Breast epithelium (tissue), 4 donors: ENCODE measurements at regions not wholly inside any gene's neighbourhood (a gene's known extent, or its start where the extent isn't known, plus 50 kb on each side); places are given as distances from the start of the nearest gene placed in this dataset.

ENCODE experiments used
- DNase-seq, 2 donors: peaks; one replicate each; pipeline ENCODE4 v3.0.0-alpha.2; 2019; ENCODE audit warnings: low spot score in 2 of 2
- H3K27ac ChIP-seq, 2 donors: fragments of 200-600 bp; sonication (generic) in 1 of 2; one replicate each; pipeline ENCODE4 v1.5.1; 2016 to 2019; ENCODE audit warnings: mild to moderate bottlenecking in 1 of 2
- H3K27me3 ChIP-seq, 2 donors: fragments of 200-600 bp; sonication (generic) in 1 of 2; one replicate each; pipeline versions ENCODE4 v1.5.1 to v1.6.0; 2017 to 2019; ENCODE audit warnings: control low read depth in 1 of 2, mild to moderate bottlenecking in 1 of 2
- H3K36me3 ChIP-seq: fragments of 200-600 bp; one replicate; pipeline ENCODE4 v1.5.1; 2019
- H3K4me1 ChIP-seq, 2 donors: fragments of 200-600 bp; sonication (generic); one replicate each; pipeline ENCODE4 v1.5.1; 2016 to 2019; ENCODE audit warnings: control low read depth in 1 of 2
- H3K4me3 ChIP-seq, 3 donors: fragments of 200-600 bp; sonication (generic); 1 replicate in 2 of 3; 2 replicates in 1 of 3; pipeline ENCODE4 v1.5.1; 2016 to 2019; ENCODE audit warnings: mild to moderate bottlenecking in 3 of 3, moderate library complexity in 2 of 3
- H3K9me3 ChIP-seq, 2 donors: fragments of 200-600 bp; sonication (generic) in 1 of 2; one replicate each; pipeline ENCODE4 v1.5.1; 2016 to 2019; ENCODE audit warnings: control low read depth in 1 of 2
- POLR2A ChIP-seq: fragments of 450-650 bp; IDR thresholded peaks from one replicate; pipeline ENCODE4 v1.6.1; 2016; ENCODE audit warnings: antibody characterized with exemption, mild to moderate bottlenecking, moderate library complexity
- POLR2AphosphoS5 ChIP-seq, 3 donors: sonication (generic); formaldehyde crosslinking; IDR thresholded peaks; one replicate each; pipeline ENCODE4 v1.6.1; 2017; ENCODE audit warnings: antibody characterized with exemption in 3 of 3
- intact Hi-C: fragments of 100-400 bp; cut with DNase I; formaldehyde crosslinking; loops from one replicate; pipeline ENCODE4 v1.15.1; 2023; ENCODE audit warnings: low total_unique reads
- TF ChIP-seq, protein P1 (sequence below), 3 donors: fragments of 450-650 bp; IDR thresholded peaks; one replicate each; pipeline ENCODE4 v1.5.1; 2016 to 2017; ENCODE audit warnings: antibody characterized with exemption in 3 of 3, mild to moderate bottlenecking in 3 of 3, moderate library complexity in 3 of 3

DNA sequence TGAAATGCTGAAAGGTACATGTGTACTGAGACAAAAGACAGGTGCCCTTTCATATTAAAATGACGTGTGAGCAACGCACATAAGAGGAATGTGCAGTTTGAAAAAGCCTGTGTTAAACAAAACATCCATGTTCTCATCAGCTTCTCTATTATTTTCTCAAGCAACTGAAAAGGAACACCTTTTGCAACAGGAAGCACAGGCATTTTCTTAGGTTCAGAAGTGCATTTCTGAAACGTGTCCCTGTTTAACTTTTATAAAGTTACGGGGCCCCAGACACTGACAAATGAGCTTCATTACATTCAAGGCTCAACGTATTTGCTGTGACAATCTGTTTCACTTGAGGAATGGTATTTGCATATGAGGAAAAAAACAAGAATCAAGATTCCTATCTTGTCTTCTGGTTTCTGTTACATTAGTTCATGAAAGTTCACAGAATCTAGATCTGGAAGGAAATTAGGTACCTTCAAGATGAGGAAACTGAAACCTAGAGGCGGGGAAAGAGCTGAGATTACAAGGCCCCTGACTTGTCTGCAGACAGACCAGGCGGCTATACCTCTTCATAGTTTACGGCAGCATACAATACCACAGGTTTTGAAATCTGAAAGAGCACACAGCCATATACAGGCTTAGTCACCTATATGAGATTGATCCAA lies 431.7 kb downstream of the KLF12 start:
- no peaks in the 10 kb centered on the region for H3K27me3 ChIP-seq
- H3K9me3 ChIP-seq, result no peaks in the 10 kb centered on the region
- peak overlapping the region; percentile 34 to 58 for H3K27ac ChIP-seq
- H3K4me1 ChIP-seq, result no peaks in the 10 kb centered on the region
- H3K36me3 ChIP-seq, result no peaks in the 10 kb centered on the region
- intact Hi-C loops, result no loop called here
- no peak for TF ChIP-seq POLR2AphosphoS5 (IDR thresholded peaks at IDR 0.05)
- TF ChIP-seq, protein P1, sequence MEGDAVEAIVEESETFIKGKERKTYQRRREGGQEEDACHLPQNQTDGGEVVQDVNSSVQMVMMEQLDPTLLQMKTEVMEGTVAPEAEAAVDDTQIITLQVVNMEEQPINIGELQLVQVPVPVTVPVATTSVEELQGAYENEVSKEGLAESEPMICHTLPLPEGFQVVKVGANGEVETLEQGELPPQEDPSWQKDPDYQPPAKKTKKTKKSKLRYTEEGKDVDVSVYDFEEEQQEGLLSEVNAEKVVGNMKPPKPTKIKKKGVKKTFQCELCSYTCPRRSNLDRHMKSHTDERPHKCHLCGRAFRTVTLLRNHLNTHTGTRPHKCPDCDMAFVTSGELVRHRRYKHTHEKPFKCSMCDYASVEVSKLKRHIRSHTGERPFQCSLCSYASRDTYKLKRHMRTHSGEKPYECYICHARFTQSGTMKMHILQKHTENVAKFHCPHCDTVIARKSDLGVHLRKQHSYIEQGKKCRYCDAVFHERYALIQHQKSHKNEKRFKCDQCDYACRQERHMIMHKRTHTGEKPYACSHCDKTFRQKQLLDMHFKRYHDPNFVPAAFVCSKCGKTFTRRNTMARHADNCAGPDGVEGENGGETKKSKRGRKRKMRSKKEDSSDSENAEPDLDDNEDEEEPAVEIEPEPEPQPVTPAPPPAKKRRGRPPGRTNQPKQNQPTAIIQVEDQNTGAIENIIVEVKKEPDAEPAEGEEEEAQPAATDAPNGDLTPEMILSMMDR (IDR thresholded peaks at IDR 0.05), result no peak
- no peak for TF ChIP-seq POLR2A
- no peak overlapping the region for H3K4me3 ChIP-seq
- no peak for DNase-seq

DNA sequence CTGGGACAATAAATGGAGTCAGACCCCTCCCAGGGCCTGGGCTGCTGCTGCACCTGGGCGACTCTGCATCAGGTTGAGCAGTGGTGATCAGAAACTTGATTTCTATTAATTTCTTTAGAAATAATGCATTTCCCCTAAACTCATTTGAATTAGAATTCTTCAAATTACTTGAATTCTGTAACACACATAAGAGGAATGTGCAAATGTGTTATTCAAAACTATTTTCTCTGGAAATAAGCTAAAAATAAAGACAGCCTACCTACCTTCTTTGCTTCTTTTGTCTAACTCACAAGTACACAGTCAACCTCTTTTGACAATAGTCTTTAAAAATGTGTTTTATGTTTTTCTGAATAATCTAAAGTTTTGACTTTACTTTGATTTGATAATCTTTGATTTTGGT lies 433.0 kb downstream of the KLF12 start:
- intact Hi-C loops, result no loop called here
- no peak for TF ChIP-seq POLR2AphosphoS5 (IDR thresholded peaks at IDR 0.05)
- TF ChIP-seq POLR2A, result no peak
- TF ChIP-seq, protein P1 (IDR thresholded peaks at IDR 0.05), result no peak
- no peaks in the 10 kb centered on the region for H3K27me3 ChIP-seq
- no peak for DNase-seq
- H3K4me3 ChIP-seq, result no peak overlapping the region
- no peaks in the 10 kb centered on the region for H3K4me1 ChIP-seq
- H3K36me3 ChIP-seq, result no peaks in the 10 kb centered on the region
- no peak overlapping the region for H3K27ac ChIP-seq
- no peaks in the 10 kb centered on the region for H3K9me3 ChIP-seq

DNA sequence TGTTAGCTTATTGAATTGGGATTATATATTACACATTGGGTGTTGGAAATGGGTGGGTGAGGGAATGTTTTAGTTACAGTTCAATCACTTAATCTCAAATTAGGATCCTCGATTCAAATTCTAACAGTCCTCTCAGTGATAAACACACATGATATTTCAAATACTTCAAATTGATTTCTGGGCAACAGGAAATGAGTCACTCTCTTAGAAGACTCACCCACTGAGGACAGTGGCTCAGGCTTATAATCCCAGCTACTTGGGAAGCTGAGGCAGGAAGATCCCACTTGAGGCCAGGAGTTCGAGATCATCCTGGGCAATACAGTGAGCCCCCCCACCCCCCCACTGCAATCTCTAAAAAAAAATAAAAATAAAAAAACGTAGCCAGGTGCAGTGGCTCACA lies 435.3 kb downstream of the KLF12 start:
- TF ChIP-seq POLR2AphosphoS5 (IDR thresholded peaks at IDR 0.05), result no peak
- TF ChIP-seq, protein P1 (IDR thresholded peaks at IDR 0.05), result no peak
- TF ChIP-seq POLR2A, result no peak
- no peak overlapping the region for H3K27ac ChIP-seq
- no peak for DNase-seq
- H3K27me3 ChIP-seq, result no peaks in the 10 kb centered on the region
- no peaks in the 10 kb centered on the region for H3K4me1 ChIP-seq
- no peaks in the 10 kb centered on the region for H3K36me3 ChIP-seq
- H3K9me3 ChIP-seq, result no peaks in the 10 kb centered on the region
- no peak overlapping the region for H3K4me3 ChIP-seq
- intact Hi-C loops, result no loop called here

DNA sequence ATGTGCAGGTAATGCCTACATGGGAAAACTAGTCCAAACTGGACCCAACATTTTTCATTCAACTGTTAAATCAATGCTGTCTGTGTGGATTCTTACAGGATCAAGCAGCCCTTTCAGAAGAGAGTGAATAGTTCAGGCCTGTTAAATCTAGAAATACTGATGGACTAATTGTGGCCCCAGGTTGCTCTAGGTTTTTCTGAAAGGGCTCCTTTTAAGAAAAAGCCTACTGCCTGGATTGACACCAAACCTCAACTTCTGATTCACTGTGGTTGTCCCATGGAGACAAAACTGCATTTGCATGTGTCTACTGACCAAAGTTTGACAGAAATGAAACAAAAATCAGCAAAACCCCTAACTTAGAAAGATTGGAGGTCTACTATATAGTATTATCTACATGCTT lies 437.0 kb downstream of the KLF12 start:
- TF ChIP-seq POLR2AphosphoS5 (IDR thresholded peaks at IDR 0.05) (no peak), POLR2A (no peak)
- TF ChIP-seq, protein P1 (IDR thresholded peaks at IDR 0.05), result no peak
- no peak for DNase-seq
- H3K27ac ChIP-seq, result no peak overlapping the region
- no peaks in the 10 kb centered on the region for H3K4me1 ChIP-seq
- H3K9me3 ChIP-seq, result no peaks in the 10 kb centered on the region
- no peak overlapping the region for H3K4me3 ChIP-seq
- intact Hi-C loops, result no loop called here
- no peaks in the 10 kb centered on the region for H3K27me3 ChIP-seq
- H3K36me3 ChIP-seq, result no peaks in the 10 kb centered on the region

DNA sequence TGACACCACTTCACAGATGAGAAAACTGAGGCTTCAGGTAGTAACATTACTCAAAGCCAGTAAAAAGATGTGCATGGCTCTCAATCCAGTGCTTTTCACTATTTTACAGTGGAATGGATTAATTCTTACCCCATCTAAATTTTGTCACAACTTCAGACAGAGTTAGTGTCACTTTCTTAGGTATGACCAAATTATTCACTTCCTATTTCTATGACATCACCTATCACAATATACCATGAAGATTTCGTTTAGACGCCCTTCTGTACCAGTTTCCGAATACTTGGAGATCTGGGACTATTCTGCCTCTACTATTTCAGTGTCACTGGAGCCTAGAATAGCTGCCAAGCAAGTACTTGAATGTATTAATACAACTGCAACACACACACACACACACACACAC lies 437.5 kb downstream of the KLF12 start:
- TF ChIP-seq POLR2AphosphoS5 (IDR thresholded peaks at IDR 0.05), result no peak
- no peak for TF ChIP-seq POLR2A
- TF ChIP-seq, protein P1 (IDR thresholded peaks at IDR 0.05), result no peak
- Histone ChIP-seq H3K4me1 (no peaks in the 10 kb centered on the region), H3K9me3 (no peaks in the 10 kb centered on the region), H3K27ac (no peak overlapping the region), H3K36me3 (no peaks in the 10 kb centered on the region), H3K27me3 (no peaks in the 10 kb centered on the region), H3K4me3 (no peak overlapping the region)
- intact Hi-C loops, result no loop called here
- DNase-seq, result no peak
